PC-3 (cell line): ENCODE measurements at regions not wholly inside any gene's neighbourhood (a gene's known extent, or its start where the extent isn't known, plus 50 kb on each side); places are given as distances from the start of the nearest gene placed in this dataset.

Experiments
- EZH2 ChIP-seq: fragments of 300-600 bp; sonication (generic); IDR thresholded peaks from one replicate; pipeline ENCODE4 v1.6.1; 2017; ENCODE audit warnings: antibody characterized with exemption, mild to moderate bottlenecking, low read length; ENCODE audit not compliant: unreplicated experiment
- EZH2phosphoT487 ChIP-seq: fragments of 300-600 bp; sonication (generic); IDR thresholded peaks from 2 replicates; pipeline ENCODE4 v1.6.1; 2018; ENCODE audit warnings: mild to moderate bottlenecking, antibody characterized with exemption, low read length, borderline replicate concordance
- TF ChIP-seq, protein P1 (sequence below): fragments of 300-600 bp; sonication (generic); conservative IDR thresholded peaks from 2 replicates; pipeline ENCODE4 v1.5.1; 2017; ENCODE audit warnings: antibody characterized with exemption, low read depth, mild to moderate bottlenecking, low read length

DNA sequence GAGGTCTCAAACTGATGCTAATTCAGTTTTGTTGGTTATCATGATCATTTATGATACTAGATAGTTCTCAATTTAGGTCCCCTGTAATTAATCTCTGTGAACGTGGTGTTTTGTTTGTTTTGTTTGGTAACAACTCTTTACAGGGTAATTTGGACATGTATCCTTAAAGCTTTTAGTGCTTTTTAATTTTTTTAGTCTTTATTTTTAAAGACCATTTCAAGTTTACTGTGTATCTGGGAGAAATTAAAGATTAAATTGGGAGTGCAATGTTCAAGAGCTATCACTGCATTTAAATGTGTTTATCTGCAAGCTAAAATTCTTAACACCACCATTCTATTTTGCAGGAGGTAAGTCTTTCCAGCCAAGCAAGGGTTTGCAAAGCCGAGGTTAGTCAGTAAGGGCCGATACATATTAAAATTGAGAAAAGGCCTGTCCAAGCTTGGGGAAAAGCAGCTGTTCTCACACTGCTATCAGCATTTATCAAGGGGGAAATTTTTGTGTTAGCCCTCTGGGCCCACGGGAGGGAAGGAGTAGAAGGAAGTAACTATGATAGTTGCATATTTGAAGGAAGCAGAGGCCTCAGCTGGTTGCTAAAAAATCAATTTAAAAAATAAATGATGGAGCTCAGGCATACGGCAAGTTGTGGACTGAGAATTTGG is 59.3 kb upstream of the ZNF217 start:
- TF ChIP-seq, protein P1, sequence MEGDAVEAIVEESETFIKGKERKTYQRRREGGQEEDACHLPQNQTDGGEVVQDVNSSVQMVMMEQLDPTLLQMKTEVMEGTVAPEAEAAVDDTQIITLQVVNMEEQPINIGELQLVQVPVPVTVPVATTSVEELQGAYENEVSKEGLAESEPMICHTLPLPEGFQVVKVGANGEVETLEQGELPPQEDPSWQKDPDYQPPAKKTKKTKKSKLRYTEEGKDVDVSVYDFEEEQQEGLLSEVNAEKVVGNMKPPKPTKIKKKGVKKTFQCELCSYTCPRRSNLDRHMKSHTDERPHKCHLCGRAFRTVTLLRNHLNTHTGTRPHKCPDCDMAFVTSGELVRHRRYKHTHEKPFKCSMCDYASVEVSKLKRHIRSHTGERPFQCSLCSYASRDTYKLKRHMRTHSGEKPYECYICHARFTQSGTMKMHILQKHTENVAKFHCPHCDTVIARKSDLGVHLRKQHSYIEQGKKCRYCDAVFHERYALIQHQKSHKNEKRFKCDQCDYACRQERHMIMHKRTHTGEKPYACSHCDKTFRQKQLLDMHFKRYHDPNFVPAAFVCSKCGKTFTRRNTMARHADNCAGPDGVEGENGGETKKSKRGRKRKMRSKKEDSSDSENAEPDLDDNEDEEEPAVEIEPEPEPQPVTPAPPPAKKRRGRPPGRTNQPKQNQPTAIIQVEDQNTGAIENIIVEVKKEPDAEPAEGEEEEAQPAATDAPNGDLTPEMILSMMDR: no peak
- TF ChIP-seq EZH2 (no peak), EZH2phosphoT487 (no peak)
